Endothelial cell of umbilical vein (primary cell): ENCODE measurements at regions not wholly inside any gene's neighbourhood (a gene's known extent, or its start where the extent isn't known, plus 50 kb on each side); places are given as distances from the start of the nearest gene placed in this dataset.

ENCODE experiments used
- EZH2 ChIP-seq: IDR thresholded peaks from 2 replicates; pipeline ENCODE4 v1.6.1; 2012; ENCODE audit warnings: borderline replicate concordance, low read depth, mild to moderate bottlenecking, moderate library complexity, low read length, inconsistent platforms; ENCODE audit not compliant: severe bottlenecking
- JUN ChIP-seq: IDR thresholded peaks from 2 replicates; pipeline ENCODE4 v1.6.1; 2011; ENCODE audit warnings: borderline replicate concordance, low read depth; ENCODE audit not compliant: insufficient read length, insufficient read depth
- POLR2A ChIP-seq: IDR thresholded peaks from 2 replicates; pipeline ENCODE4 v1.6.1; 2012; ENCODE audit warnings: low read depth, mild to moderate bottlenecking, control low read depth, low read length
- POLR2AphosphoS5 ChIP-seq: IDR thresholded peaks from 2 replicates; pipeline ENCODE4 v1.6.1; 2012; ENCODE audit warnings: low read depth, mild to moderate bottlenecking, control low read depth, low read length, moderate library complexity; ENCODE audit not compliant: insufficient read depth
- TF ChIP-seq, protein P1 (sequence below), 2 donors: IDR thresholded peaks; 1 replicate in 1 of 2; 2 replicates in 1 of 2; pipeline ENCODE4 v1.5.1; 2011; ENCODE audit warnings: low read length in 2 of 2, mild to moderate bottlenecking in 2 of 2, moderate library complexity in 2 of 2, control low read depth in 1 of 2, inconsistent platforms in 1 of 2, low read depth in 1 of 2; ENCODE audit not compliant: insufficient read depth in 1 of 2; ENCODE audit errors: extremely low read depth in 1 of 2

DNA sequence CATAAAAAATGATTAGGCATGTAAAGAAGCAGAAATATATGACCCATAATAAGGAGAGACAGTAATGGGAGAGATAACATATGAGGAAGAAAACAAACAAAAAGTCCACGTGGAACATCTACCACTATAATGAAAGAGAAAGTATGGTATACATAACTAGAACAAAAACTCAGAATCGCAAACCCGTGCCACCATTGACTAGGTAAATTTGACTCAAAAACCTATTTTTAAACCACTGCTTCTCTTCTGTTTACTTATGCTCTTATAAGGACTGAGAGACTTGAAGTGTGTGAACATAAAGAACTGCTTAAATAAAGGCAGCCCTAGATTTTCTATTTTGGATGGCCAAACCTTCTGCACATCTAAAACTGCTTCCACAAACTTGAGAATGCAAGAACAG, 330.7 kb downstream of the CAAP1 start:
- TF ChIP-seq POLR2A (no peak), EZH2 (no peak), POLR2AphosphoS5 (no peak), JUN (no peak)
- TF ChIP-seq, protein P1, sequence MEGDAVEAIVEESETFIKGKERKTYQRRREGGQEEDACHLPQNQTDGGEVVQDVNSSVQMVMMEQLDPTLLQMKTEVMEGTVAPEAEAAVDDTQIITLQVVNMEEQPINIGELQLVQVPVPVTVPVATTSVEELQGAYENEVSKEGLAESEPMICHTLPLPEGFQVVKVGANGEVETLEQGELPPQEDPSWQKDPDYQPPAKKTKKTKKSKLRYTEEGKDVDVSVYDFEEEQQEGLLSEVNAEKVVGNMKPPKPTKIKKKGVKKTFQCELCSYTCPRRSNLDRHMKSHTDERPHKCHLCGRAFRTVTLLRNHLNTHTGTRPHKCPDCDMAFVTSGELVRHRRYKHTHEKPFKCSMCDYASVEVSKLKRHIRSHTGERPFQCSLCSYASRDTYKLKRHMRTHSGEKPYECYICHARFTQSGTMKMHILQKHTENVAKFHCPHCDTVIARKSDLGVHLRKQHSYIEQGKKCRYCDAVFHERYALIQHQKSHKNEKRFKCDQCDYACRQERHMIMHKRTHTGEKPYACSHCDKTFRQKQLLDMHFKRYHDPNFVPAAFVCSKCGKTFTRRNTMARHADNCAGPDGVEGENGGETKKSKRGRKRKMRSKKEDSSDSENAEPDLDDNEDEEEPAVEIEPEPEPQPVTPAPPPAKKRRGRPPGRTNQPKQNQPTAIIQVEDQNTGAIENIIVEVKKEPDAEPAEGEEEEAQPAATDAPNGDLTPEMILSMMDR (IDR thresholded peaks at IDR 0.05; ENCODE audit: extremely low read depth in 1 of 2, insufficient read depth in 1 of 2, low read depth in 1 of 2, low read length in 2 of 2): no peak
